Body of pancreas (tissue), 4 donors: ENCODE measurements at regions not wholly inside any gene's neighbourhood (a gene's known extent, or its start where the extent isn't known, plus 50 kb on each side); places are given as distances from the start of the nearest gene placed in this dataset.

Experiments used
- ATAC-seq: fragments of 150-250 bp; one replicate; pipeline ENCODE4 v1.9.1; 2016
- DNase-seq, 4 donors: peaks; one replicate each; pipeline ENCODE4 v3.0.0-alpha.2; 2019
- H3K27ac ChIP-seq, 4 donors: fragments of 200-600 bp; sonication (generic); 1 replicate in 3 of 4; 2 replicates in 1 of 4; pipeline versions ENCODE4 v1.5.1 to v1.6.1; 2016 to 2019; ENCODE audit warnings: mild to moderate bottlenecking in 1 of 4, mixed read lengths in 1 of 4, moderate library complexity in 1 of 4
- H3K27me3 ChIP-seq, 2 donors: fragments of 200-600 bp; sonication (generic); one replicate each; pipeline ENCODE4 v1.6.0; 2016; ENCODE audit warnings: mild to moderate bottlenecking in 1 of 2
- H3K36me3 ChIP-seq, 2 donors: fragments of 200-600 bp; sonication (generic); replicated peaks in 1 of 2; 2 replicates each; pipeline ENCODE4 v1.5.1; 2016; ENCODE audit warnings: low read depth in 2 of 2; ENCODE audit not compliant: insufficient read depth in 1 of 2
- H3K4me1 ChIP-seq: fragments of 200-600 bp; sonication (generic); one replicate; pipeline ENCODE4 v1.6.0; 2016
- H3K4me3 ChIP-seq, 2 donors: fragments of 200-600 bp; sonication (generic); 1 replicate in 1 of 2; 2 replicates in 1 of 2; pipeline ENCODE4 v1.5.1; 2016 to 2019
- H3K9me3 ChIP-seq, 3 donors: fragments of 200-600 bp; sonication (generic); 1 replicate in 2 of 3; 2 replicates in 1 of 3; pipeline ENCODE4 v1.5.1; 2016
- CTCF ChIP-seq, 7 experiments: fragments of 450-650 bp in 4 of 7; fragments of 200-600 bp in 3 of 7; sonication (generic) in 3 of 7; IDR thresholded peaks; one replicate each; pipeline ENCODE4 v1.5.1; 2016 to 2019; ENCODE audit warnings: antibody characterized with exemption in 7 of 7
- POLR2A ChIP-seq, 3 donors: fragments of 450-650 bp; IDR thresholded peaks; one replicate each; pipeline ENCODE4 v1.6.1; 2016; ENCODE audit warnings: antibody characterized with exemption in 3 of 3, mild to moderate bottlenecking in 2 of 3
- WGBS, 2 donors: methylation state at CpG; one replicate each; pipeline ENCODE4 v1.1.5; 2017; 5-methylcytosine and 5-hydroxymethylcytosine counted together
- intact Hi-C: fragments of 100-400 bp; cut with DNase I; formaldehyde crosslinking; loops from one replicate; pipeline ENCODE4 v1.15.1; 2023

GRCh38 chr12:19841451-19841850, 402.2 kb downstream of the AEBP2 start:
- no peaks in the 10 kb centered on the region for H3K36me3 ChIP-seq
- peaks cover 4% of the 10 kb centered on the region for H3K4me1 ChIP-seq
- DNase-seq (no peak), ATAC-seq (no peak)
- intact Hi-C loops = no loop called here
- TF ChIP-seq POLR2A (IDR thresholded peaks at IDR 0.05) = no peak
- no peak for TF ChIP-seq CTCF (IDR thresholded peaks at IDR 0.05)
- no peaks in the 10 kb centered on the region for H3K27me3 ChIP-seq
- no peak overlapping the region for H3K4me3 ChIP-seq
- H3K9me3 ChIP-seq = no peaks in the 10 kb centered on the region
- no peak overlapping the region for H3K27ac ChIP-seq

- Histone ChIP-seq H3K4me1 (peaks cover 11% of the 10 kb centered on the region), H3K27ac (no peak overlapping the region), H3K9me3 (no peaks in the 10 kb centered on the region), H3K27me3 (no peaks in the 10 kb centered on the region), H3K4me3 (no peak overlapping the region), H3K36me3 (no peaks in the 10 kb centered on the region)
- no peak for ATAC-seq
- 71 to 80% methylated on average over 3 of the region's 3 CpGs for WGBS, 2 donors
- intact Hi-C loops = no loop called here
- DNase-seq = no peak
- TF ChIP-seq CTCF (IDR thresholded peaks at IDR 0.05) = no peak
- TF ChIP-seq POLR2A (IDR thresholded peaks at IDR 0.05) = no peak
These were observed 402.8 kb downstream of the AEBP2 start for GRCh38 chr12:19842116-19842515.

GRCh38 chr12:19844224-19844623, 404.9 kb downstream of the AEBP2 start:
- no peak for TF ChIP-seq CTCF (IDR thresholded peaks at IDR 0.05)
- TF ChIP-seq POLR2A (IDR thresholded peaks at IDR 0.05) = no peak
- DNase-seq = no peak
- intact Hi-C loops = no loop called here
- no peaks in the 10 kb centered on the region for H3K9me3 ChIP-seq
- peaks cover 18% of the 10 kb centered on the region for H3K4me1 ChIP-seq
- H3K4me3 ChIP-seq = no peak overlapping the region
- 79 to 95% methylated on average over 1 of the region's 1 CpG for WGBS, 2 donors
- H3K27me3 ChIP-seq = no peaks in the 10 kb centered on the region
- H3K36me3 ChIP-seq = no peaks in the 10 kb centered on the region
- ATAC-seq = no peak
- no peak overlapping the region for H3K27ac ChIP-seq

GRCh38 chr12:19846574-19846973, 407.3 kb downstream of the AEBP2 start:
- TF ChIP-seq POLR2A (IDR thresholded peaks at IDR 0.05) = no peak
- no peak for TF ChIP-seq CTCF (IDR thresholded peaks at IDR 0.05)
- no peaks in the 10 kb centered on the region for H3K9me3 ChIP-seq
- H3K27me3 ChIP-seq = no peaks in the 10 kb centered on the region
- no peak overlapping the region for H3K27ac ChIP-seq
- peaks cover 18% of the 10 kb centered on the region for H3K4me1 ChIP-seq
- no peaks in the 10 kb centered on the region for H3K36me3 ChIP-seq
- intact Hi-C loops = no loop called here
- H3K4me3 ChIP-seq = no peak overlapping the region
- WGBS, 2 donors = 34 to 47% methylated on average over 3 of the region's 3 CpGs
- DNase-seq (no peak), ATAC-seq (no peak)

- H3K4me3 ChIP-seq = no peak overlapping the region
- DNase-seq (no peak), ATAC-seq (peak; percentile 55)
- 34 to 41% methylated on average over 11 of the region's 11 CpGs for WGBS, 2 donors
- intact Hi-C loops = no loop called here
- H3K27ac ChIP-seq = peak overlapping the region in 1 of 4 donors; percentile 29
- H3K27me3 ChIP-seq = no peaks in the 10 kb centered on the region
- H3K9me3 ChIP-seq = no peaks in the 10 kb centered on the region
- TF ChIP-seq POLR2A (IDR thresholded peaks at IDR 0.05) (no peak), CTCF (IDR thresholded peaks at IDR 0.05) (no peak)
- no peaks in the 10 kb centered on the region for H3K36me3 ChIP-seq
- peaks cover 18% of the 10 kb centered on the region for H3K4me1 ChIP-seq
These were observed 408.2 kb downstream of the AEBP2 start for GRCh38 chr12:19847294-19848059.
